ENCODE measurements at regions not wholly inside any gene's neighbourhood (a gene's known extent, or its start where the extent isn't known, plus 50 kb on each side); places are given as distances from the start of the nearest gene placed in this dataset.

- no peak for TF ChIP-seq ZNF530 (tag by site-specific recombination; IDR thresholded peaks at IDR 0.05; ENCODE audit: low read depth)
- TF ChIP-seq CTCF (tag by site-specific recombination; IDR thresholded peaks at IDR 0.05), result no peak
Observed at GRCh38 chr14:98950353-98950895, 321.6 kb downstream of the BCL11B start.
